NB4 (cell line): ENCODE measurements at regions not wholly inside any gene's neighbourhood (a gene's known extent, or its start where the extent isn't known, plus 50 kb on each side); places are given as distances from the start of the nearest gene placed in this dataset.

Experiments
- CTCF ChIP-seq: IDR thresholded peaks from one replicate; pipeline ENCODE4 v1.5.1; 2012; ENCODE audit warnings: low read depth, low read length
- POLR2A ChIP-seq: IDR thresholded peaks from 2 replicates; pipeline ENCODE4 v1.6.1; 2011; ENCODE audit warnings: mild to moderate bottlenecking; ENCODE audit not compliant: insufficient read length; ENCODE audit errors: extremely low read depth

- TF ChIP-seq POLR2A, result no peak
- no peak for TF ChIP-seq CTCF
These were observed 374.6 kb upstream of the FAT3 start for GRCh38 chr11:91850021-91850420.
